ENCODE measurements at regions not wholly inside any gene's neighbourhood (a gene's known extent, or its start where the extent isn't known, plus 50 kb on each side); places are given as distances from the start of the nearest gene placed in this dataset.

GRCh38 chr18:75544496-75544895, 117.0 kb upstream of the SMIM21 start:
- DNase-seq (ENCODE audit: low read depth, low spot score), result no peak

- DNase-seq (ENCODE audit: low read depth, low spot score), result no peak
Observed at GRCh38 chr18:75544051-75544481, 116.6 kb upstream of the SMIM21 start.

GRCh38 chr18:75538727-75539126, 111.2 kb upstream of the SMIM21 start:
- DNase-seq (ENCODE audit: low read depth, low spot score), result no peak

- no peak for DNase-seq (ENCODE audit: low read depth, low spot score)
Observed at GRCh38 chr18:75533950-75534349, 106.4 kb upstream of the SMIM21 start.

GRCh38 chr18:75533209-75533608, 105.7 kb upstream of the SMIM21 start:
- DNase-seq (ENCODE audit: low read depth, low spot score), result no peak

- no peak for DNase-seq (ENCODE audit: low read depth, low spot score)
Observed at GRCh38 chr18:75531851-75532459, 104.5 kb upstream of the SMIM21 start.

- no peak for DNase-seq (ENCODE audit: low read depth, low spot score)
Observed at GRCh38 chr18:75531212-75531850, 103.8 kb upstream of the SMIM21 start.

- DNase-seq (ENCODE audit: low read depth, low spot score), result no peak
Observed at GRCh38 chr18:75530566-75531211, 103.2 kb upstream of the SMIM21 start.

GRCh38 chr18:75530118-75530517, 102.6 kb upstream of the SMIM21 start:
- no peak for DNase-seq (ENCODE audit: low read depth, low spot score)

- no peak for DNase-seq (ENCODE audit: low read depth, low spot score)
Observed at GRCh38 chr18:75529394-75529793, 101.9 kb upstream of the SMIM21 start.

GRCh38 chr18:75527848-75528685, 100.6 kb upstream of the SMIM21 start:
- no peak for DNase-seq (ENCODE audit: low read depth, low spot score)

GRCh38 chr18:75526038-75526437, 98.5 kb upstream of the SMIM21 start:
- no peak for DNase-seq (ENCODE audit: low read depth, low spot score)

- DNase-seq (ENCODE audit: low read depth, low spot score), result no peak
Observed at GRCh38 chr18:75525331-75525730, 97.8 kb upstream of the SMIM21 start.

GRCh38 chr18:75524841-75525240, 97.3 kb upstream of the SMIM21 start:
- DNase-seq (ENCODE audit: low read depth, low spot score), result no peak

GRCh38 chr18:75524181-75524580, 96.7 kb upstream of the SMIM21 start:
- DNase-seq (ENCODE audit: low read depth, low spot score), result no peak

- DNase-seq (ENCODE audit: low read depth, low spot score), result no peak
Observed at GRCh38 chr18:75521816-75522215, 94.3 kb upstream of the SMIM21 start.

- DNase-seq (ENCODE audit: low read depth, low spot score), result no peak
Observed at GRCh38 chr18:75518007-75518406, 90.5 kb upstream of the SMIM21 start.

- no peak for DNase-seq (ENCODE audit: low read depth, low spot score)
Observed at GRCh38 chr18:75517286-75517685, 89.8 kb upstream of the SMIM21 start.

GRCh38 chr18:75507636-75508035, 80.1 kb upstream of the SMIM21 start:
- no peak for DNase-seq (ENCODE audit: low read depth, low spot score)

- no peak for DNase-seq (ENCODE audit: low read depth, low spot score)
Observed at GRCh38 chr18:75506913-75507312, 79.4 kb upstream of the SMIM21 start.

- no peak for DNase-seq (ENCODE audit: low read depth, low spot score)
Observed at GRCh38 chr18:75504469-75504868, 77.0 kb upstream of the SMIM21 start.

- DNase-seq (ENCODE audit: low read depth, low spot score), result no peak
Observed at GRCh38 chr18:75503615-75504014, 76.1 kb upstream of the SMIM21 start.

All from iPS DF 19.7 (cell line).